ENCODE measurements at regions not wholly inside any gene's neighbourhood (a gene's known extent, or its start where the extent isn't known, plus 50 kb on each side); places are given as distances from the start of the nearest gene placed in this dataset.
"Not testable (repeated sequence)": the region's sequence is repeated elsewhere in the genome, so short reads cannot be mapped to it uniquely, and the experiment has no call there.

DNA sequence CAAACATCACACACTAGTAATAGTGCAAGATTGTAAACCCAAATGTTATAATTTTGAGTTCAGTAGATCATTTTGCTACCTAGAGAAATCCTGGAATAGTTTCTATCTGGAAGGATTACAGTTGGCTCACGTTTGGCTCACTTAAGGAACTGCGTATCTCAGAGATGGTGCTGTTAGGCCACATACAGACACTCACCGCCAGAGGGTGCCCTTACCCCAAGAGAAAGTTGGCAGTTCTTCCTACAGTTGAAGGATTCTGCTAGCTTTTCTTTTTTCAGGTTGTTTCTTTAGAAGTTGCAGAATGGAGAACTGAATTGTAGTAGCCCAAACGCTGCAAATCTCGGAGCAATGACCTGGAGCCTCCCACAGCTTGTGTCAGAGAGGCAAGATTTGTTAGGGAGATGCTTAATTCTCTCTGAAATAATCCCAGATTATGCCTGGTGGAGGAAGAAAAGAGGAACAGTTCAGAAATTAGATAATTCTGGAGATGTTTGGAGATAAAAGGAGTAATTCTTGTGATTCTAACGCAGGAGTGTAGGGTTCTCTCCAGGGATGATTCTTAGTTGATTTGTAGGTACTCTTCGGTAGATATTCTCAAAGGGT is 87.9 kb upstream of the PAPPA2 start:
- H3K27ac ChIP-seq: no peak overlapping the region
- intact Hi-C loops (cut with DNase I): no loop called here

GRCh38 chr1:176364236-176364905 is 98.6 kb upstream of the PAPPA2 start:
- WGBS: 41% methylated on average over 7 of the region's 7 CpGs
- intact Hi-C loops (cut with DNase I): no loop called here
- Histone ChIP-seq H3K4me3 (no peak overlapping the region), H3K4me1 (replicated peaks) (no peaks in the 10 kb centered on the region), H3K9me3 (no peaks in the 10 kb centered on the region), H3K36me3 (no peaks in the 10 kb centered on the region), H3K27ac (no peak overlapping the region), H3K27me3 (replicated peaks; ENCODE audit: insufficient read depth) (no peaks in the 10 kb centered on the region)
- no peak for DNase-seq (ENCODE audit: low spot score)
- no peak for TF ChIP-seq POLR2AphosphoS5 (IDR thresholded peaks at IDR 0.05)
- no peak for TF ChIP-seq CTCF (IDR thresholded peaks at IDR 0.05)
- TF ChIP-seq POLR2A (IDR thresholded peaks at IDR 0.05): no peak

More for the DNA sequence above, 87.9 kb upstream of the PAPPA2 start:
- 18% methylated on average over 7 of the region's 7 CpGs for WGBS
- DNase-seq (ENCODE audit: low spot score): peak; percentile 57
- Histone ChIP-seq H3K4me1 (replicated peaks) (no peaks in the 10 kb centered on the region), H3K36me3 (no peaks in the 10 kb centered on the region), H3K27me3 (replicated peaks; ENCODE audit: insufficient read depth) (no peaks in the 10 kb centered on the region), H3K4me3 (no peak overlapping the region), H3K9me3 (no peaks in the 10 kb centered on the region)
- peak; percentile 39 to 76 (median 66) for TF ChIP-seq CTCF (IDR thresholded peaks at IDR 0.05)
- TF ChIP-seq POLR2AphosphoS5 (IDR thresholded peaks at IDR 0.05): no peak

DNA sequence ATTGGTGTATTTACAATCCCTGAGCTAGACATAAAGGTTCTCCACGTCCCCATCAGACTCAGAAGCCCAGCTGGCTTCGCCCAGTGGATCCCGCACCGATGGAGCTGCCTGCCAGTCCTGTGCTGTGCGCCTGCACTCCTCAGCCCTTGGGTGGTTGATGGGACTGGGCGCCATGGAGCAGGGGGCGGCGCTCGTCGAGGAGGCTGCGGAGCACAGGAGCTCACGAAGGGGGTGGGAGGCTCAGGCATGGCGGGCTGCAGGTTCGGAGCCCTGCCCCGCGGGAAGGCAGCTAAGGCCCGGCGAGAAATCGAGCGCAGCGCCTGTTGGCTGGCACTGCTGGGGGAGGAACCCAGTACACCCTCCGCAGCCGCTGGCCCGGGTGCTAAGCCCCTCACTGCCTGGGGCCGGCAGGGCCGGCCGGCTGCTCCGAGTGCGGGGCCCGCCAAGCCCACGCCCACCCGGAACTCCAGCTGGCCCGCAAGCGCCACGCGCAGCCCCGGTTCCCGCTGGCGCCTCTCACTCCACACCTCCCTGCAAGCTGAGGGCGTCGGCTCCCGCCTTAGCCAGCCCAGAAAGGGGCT is 113.8 kb upstream of the PAPPA2 start:
- H3K4me3 ChIP-seq; H3K27ac ChIP-seq; DNase-seq (ENCODE audit: low spot score); intact Hi-C loops (cut with DNase I); H3K36me3 ChIP-seq; H3K9me3 ChIP-seq; H3K27me3 ChIP-seq (replicated peaks; ENCODE audit: insufficient read depth); H3K4me1 ChIP-seq (replicated peaks): not testable (repeated sequence)
- WGBS: 92% methylated on average over 41 of the region's 42 CpGs

- no peak for TF ChIP-seq POLR2AphosphoS5 (IDR thresholded peaks at IDR 0.05)
- TF ChIP-seq CTCF (IDR thresholded peaks at IDR 0.05): no peak
- no peak for TF ChIP-seq POLR2A (IDR thresholded peaks at IDR 0.05)
- Histone ChIP-seq H3K4me3 (no peak overlapping the region), H3K4me1 (replicated peaks) (no peaks in the 10 kb centered on the region), H3K36me3 (no peaks in the 10 kb centered on the region), H3K27ac (no peak overlapping the region), H3K27me3 (replicated peaks; ENCODE audit: insufficient read depth) (no peaks in the 10 kb centered on the region), H3K9me3 (no peaks in the 10 kb centered on the region)
- no peak for DNase-seq (ENCODE audit: low spot score)
- WGBS: 80% methylated on average over 3 of the region's 3 CpGs
- intact Hi-C loops (cut with DNase I): no loop called here
These were observed 121.3 kb upstream of the PAPPA2 start for GRCh38 chr1:176341656-176342055.

GRCh38 chr1:176338877-176339276 is 124.1 kb upstream of the PAPPA2 start:
- DNase-seq (ENCODE audit: low spot score): no peak
- H3K9me3 ChIP-seq: no peaks in the 10 kb centered on the region
- H3K27me3 ChIP-seq (replicated peaks; ENCODE audit: insufficient read depth): no peaks in the 10 kb centered on the region
- TF ChIP-seq POLR2AphosphoS5 (IDR thresholded peaks at IDR 0.05) (no peak), CTCF (IDR thresholded peaks at IDR 0.05) (no peak), POLR2A (IDR thresholded peaks at IDR 0.05) (no peak)
- 75% methylated on average over 6 of the region's 6 CpGs for WGBS
- H3K4me1 ChIP-seq (replicated peaks): no peaks in the 10 kb centered on the region
- intact Hi-C loops (cut with DNase I): no loop called here
- no peak overlapping the region for H3K27ac ChIP-seq
- H3K36me3 ChIP-seq: no peaks in the 10 kb centered on the region
- H3K4me3 ChIP-seq: no peak overlapping the region

All from prostate gland (tissue), 2 donors.